ENCODE measurements at regions not wholly inside any gene's neighbourhood (a gene's known extent, or its start where the extent isn't known, plus 50 kb on each side); places are given as distances from the start of the nearest gene placed in this dataset.
A peak's percentile ranks its signal among the peaks of the same experiment; 100 is the strongest.

DNA sequence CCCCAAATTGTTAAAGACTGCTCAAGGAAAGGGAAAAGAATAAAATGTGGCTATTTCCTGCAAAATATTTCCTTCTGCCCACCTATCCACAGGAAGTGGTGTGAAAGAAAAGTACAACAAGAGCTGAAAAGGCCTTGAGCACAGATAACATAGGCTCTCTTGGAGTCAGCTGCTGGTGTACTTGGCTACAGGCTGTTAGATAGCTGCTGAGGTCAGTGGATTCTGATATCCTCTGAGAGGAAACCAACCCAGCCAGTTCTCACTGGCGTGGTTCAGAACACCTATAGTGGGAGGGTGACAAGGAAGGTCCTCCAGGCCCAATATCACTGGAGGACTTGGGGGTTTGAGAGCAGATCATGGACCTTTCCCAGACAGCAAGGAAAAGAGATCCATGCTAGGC lies 124.4 kb upstream of the GAP43 start:
- H3K36me3 ChIP-seq (ENCODE audit: low read depth, missing control alignments): no peaks in the 10 kb centered on the region
- TF ChIP-seq, protein P1, sequence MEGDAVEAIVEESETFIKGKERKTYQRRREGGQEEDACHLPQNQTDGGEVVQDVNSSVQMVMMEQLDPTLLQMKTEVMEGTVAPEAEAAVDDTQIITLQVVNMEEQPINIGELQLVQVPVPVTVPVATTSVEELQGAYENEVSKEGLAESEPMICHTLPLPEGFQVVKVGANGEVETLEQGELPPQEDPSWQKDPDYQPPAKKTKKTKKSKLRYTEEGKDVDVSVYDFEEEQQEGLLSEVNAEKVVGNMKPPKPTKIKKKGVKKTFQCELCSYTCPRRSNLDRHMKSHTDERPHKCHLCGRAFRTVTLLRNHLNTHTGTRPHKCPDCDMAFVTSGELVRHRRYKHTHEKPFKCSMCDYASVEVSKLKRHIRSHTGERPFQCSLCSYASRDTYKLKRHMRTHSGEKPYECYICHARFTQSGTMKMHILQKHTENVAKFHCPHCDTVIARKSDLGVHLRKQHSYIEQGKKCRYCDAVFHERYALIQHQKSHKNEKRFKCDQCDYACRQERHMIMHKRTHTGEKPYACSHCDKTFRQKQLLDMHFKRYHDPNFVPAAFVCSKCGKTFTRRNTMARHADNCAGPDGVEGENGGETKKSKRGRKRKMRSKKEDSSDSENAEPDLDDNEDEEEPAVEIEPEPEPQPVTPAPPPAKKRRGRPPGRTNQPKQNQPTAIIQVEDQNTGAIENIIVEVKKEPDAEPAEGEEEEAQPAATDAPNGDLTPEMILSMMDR (IDR thresholded peaks at IDR 0.05): no peak
- no peak for TF ChIP-seq POLR2A (IDR thresholded peaks at IDR 0.05)
- H3K27ac ChIP-seq: peak overlapping the region; percentile 15 to 50
- no peak overlapping the region for H3K4me3 ChIP-seq
- H3K4me1 ChIP-seq: peaks cover 8% of the 10 kb centered on the region
- H3K9me3 ChIP-seq: no peaks in the 10 kb centered on the region
- no peaks in the 10 kb centered on the region for H3K27me3 ChIP-seq
- 27 to 50% methylated on average over 1 of the region's 1 CpG for WGBS, 2 donors
- DNase-seq: peak; percentile 76
- intact Hi-C loops (cut with DNase I; ENCODE audit: low total_unique reads): no loop called here

DNA sequence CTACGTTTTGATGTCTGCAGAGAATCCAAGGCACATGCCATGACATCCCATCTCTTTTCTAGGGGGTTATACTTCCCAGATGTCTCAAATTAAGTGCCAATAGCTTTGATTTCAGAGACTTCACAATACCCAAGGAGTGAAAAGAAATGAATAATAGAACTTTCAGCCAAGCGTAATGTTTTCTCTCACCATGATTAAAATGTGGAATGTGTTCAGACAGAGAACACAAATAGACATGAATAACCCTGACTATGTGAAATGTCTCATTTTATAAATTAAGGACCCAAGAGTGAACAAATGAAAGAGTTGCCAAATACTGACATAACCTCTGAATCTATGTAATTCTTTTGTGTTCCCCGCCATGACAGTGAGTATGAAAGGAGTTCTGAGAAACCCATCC lies 123.6 kb upstream of the GAP43 start:
- Histone ChIP-seq H3K9me3 (no peaks in the 10 kb centered on the region), H3K36me3 (ENCODE audit: low read depth, missing control alignments) (no peaks in the 10 kb centered on the region), H3K27ac (no peak overlapping the region), H3K4me1 (peaks cover 8% of the 10 kb centered on the region), H3K4me3 (no peak overlapping the region), H3K27me3 (no peaks in the 10 kb centered on the region)
- no peak for TF ChIP-seq POLR2A (IDR thresholded peaks at IDR 0.05)
- TF ChIP-seq, protein P1 (IDR thresholded peaks at IDR 0.05): no peak
- intact Hi-C loops (cut with DNase I; ENCODE audit: low total_unique reads): no loop called here
- no peak for DNase-seq
- 89 to 94% methylated on average over 3 of the region's 3 CpGs for WGBS, 2 donors

DNA sequence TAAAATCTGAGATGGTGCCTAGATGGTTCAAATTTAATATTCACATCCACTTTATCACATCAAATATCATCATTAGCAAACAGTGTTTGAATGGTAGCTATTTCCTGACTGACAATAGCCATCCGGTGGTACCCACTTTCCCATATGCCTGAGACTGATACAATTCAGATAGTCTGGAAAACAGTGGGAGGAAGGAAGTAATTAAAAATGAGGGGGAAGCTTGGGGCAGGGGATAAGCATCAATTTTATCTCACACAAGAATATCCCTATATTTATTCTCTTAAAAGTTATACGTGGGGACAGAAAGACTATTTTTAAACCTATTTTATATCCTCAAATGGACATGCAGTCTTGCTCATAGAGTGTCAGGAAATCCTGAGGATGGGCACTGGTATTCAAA lies 122.5 kb upstream of the GAP43 start:
- Histone ChIP-seq H3K27me3 (no peaks in the 10 kb centered on the region), H3K9me3 (no peaks in the 10 kb centered on the region), H3K4me3 (no peak overlapping the region), H3K36me3 (ENCODE audit: low read depth, missing control alignments) (no peaks in the 10 kb centered on the region), H3K4me1 (peaks cover 8% of the 10 kb centered on the region), H3K27ac (no peak overlapping the region)
- WGBS, 2 donors: 31 to 60% methylated on average over 2 of the region's 2 CpGs
- no peak for DNase-seq
- intact Hi-C loops (cut with DNase I; ENCODE audit: low total_unique reads): no loop called here
- TF ChIP-seq POLR2A (IDR thresholded peaks at IDR 0.05): no peak
- TF ChIP-seq, protein P1 (IDR thresholded peaks at IDR 0.05): no peak

DNA sequence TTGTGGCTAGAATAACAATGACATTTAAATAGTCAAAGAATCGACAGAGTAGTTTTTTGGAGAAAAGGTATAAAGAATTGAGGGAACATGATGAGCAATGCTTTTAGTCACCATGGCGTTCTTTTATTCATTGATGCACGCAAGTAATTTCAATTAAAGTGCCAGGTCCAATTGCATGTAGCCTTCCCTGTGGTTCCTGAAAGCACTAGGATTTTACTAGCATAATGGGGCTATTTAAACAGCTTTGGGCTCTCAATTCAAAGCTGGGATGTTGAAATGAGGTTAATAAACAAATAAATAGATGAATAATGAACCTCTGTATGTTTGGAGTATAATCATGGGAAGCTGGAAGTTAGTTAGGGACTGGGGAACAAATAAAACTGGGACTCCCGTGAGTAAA lies 121.2 kb upstream of the GAP43 start:
- WGBS, 2 donors: 94 to 96% methylated on average over 4 of the region's 4 CpGs
- no peak for TF ChIP-seq POLR2A (IDR thresholded peaks at IDR 0.05)
- TF ChIP-seq, protein P1 (IDR thresholded peaks at IDR 0.05): no peak
- DNase-seq: no peak

DNA sequence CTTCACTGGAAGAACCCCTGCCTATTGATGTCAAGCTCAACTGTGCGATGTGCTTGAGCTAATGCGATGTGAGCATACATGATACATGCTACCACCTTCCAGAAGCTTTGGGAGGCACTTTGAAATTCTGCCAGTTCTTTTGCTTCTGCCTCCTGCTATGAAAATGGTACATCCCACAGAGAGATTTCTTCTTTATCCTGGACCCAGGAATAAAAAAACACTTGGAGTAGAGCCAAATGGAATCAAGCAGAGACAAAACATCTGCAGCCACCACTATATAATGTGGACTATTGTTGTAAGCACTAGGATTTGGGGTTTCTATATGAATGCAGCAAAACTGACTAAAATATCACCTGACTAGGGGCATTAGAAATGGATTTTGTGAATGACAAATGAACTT lies 119.9 kb upstream of the GAP43 start:
- no peak overlapping the region for H3K27ac ChIP-seq
- no peak overlapping the region for H3K4me3 ChIP-seq
- TF ChIP-seq, protein P1 (IDR thresholded peaks at IDR 0.05): no peak
- TF ChIP-seq POLR2A (IDR thresholded peaks at IDR 0.05): no peak
- H3K36me3 ChIP-seq (ENCODE audit: low read depth, missing control alignments): no peaks in the 10 kb centered on the region
- WGBS, 2 donors: 40 to 82% methylated on average over 2 of the region's 2 CpGs
- peaks cover 8% of the 10 kb centered on the region for H3K4me1 ChIP-seq
- no peak for DNase-seq
- no peaks in the 10 kb centered on the region for H3K9me3 ChIP-seq
- intact Hi-C loops (cut with DNase I; ENCODE audit: low total_unique reads): no loop called here
- H3K27me3 ChIP-seq: no peaks in the 10 kb centered on the region

More for the DNA sequence above, 121.2 kb upstream of the GAP43 start:
- H3K9me3 ChIP-seq: no peaks in the 10 kb centered on the region
- no peaks in the 10 kb centered on the region for H3K27me3 ChIP-seq
- intact Hi-C loops (cut with DNase I; ENCODE audit: low total_unique reads): no loop called here
- H3K4me3 ChIP-seq: no peak overlapping the region
- H3K4me1 ChIP-seq: peaks cover 8% of the 10 kb centered on the region
- no peak overlapping the region for H3K27ac ChIP-seq
- no peaks in the 10 kb centered on the region for H3K36me3 ChIP-seq (ENCODE audit: low read depth, missing control alignments)
